GM21529 (cell line): ENCODE measurements at regions not wholly inside any gene's neighbourhood (a gene's known extent, or its start where the extent isn't known, plus 50 kb on each side); places are given as distances from the start of the nearest gene placed in this dataset.
"Not testable (repeated sequence)": the region's sequence is repeated elsewhere in the genome, so short reads cannot be mapped to it uniquely, and the experiment has no call there.

ENCODE experiments used
- ATAC-seq: cut with Tn5 transposase; IDR thresholded peaks from one replicate; pipeline ENCODE4 v1.9.1; 2021; ENCODE audit not compliant: unreplicated experiment

DNA sequence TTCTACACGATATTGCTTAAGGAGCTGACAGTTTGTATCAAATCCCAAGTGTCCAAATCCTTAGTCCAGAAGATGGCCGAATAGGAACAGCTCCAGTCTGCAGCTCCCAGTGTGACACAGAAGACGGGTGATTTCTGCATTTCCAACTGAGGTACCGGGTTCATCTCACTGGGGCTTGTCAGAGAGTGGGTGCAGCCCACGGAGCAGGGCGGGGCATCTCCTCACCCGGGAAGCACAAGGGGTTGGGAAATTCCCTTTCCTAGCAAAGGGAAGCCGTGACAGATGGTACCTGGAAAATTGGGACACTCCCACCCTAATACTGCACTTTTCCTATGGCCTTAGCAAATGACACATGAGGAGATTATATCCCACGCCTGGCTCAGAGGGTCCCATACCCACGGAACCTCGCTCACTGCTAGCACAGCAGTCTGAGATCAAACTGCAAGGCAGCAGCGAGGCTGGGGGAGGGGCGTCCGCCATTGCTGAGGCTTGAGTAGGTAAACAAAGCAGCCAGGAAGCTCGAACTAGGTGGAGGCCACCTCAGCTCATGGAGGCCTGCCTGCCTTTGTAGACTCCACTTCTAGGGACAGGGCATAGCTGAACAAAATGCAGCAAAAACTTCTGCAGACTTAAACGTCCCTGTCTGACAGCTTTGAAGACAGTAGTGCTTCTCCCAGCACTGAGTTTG, 162.3 kb upstream of the MAP2 start:
- not testable (repeated sequence) for ATAC-seq

DNA sequence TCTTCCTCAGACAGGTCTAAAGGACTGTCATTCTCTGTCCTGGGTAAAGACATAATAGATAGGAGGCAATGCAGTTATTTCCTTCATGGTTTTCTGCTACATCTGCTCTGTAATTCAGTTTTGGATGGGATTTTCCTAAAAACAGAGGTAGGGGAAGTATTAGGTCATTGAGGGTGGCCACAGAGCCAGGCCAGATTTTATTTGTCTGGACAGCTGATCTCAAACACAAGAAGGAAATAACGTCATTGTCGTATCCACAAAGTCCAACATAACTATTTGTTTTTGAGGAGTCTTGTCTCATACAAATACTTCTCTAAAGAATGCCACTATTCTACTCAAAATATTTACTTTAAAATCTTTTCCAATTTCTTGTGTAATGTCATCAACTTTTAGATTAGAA, 154.8 kb upstream of the MAP2 start:
- ATAC-seq: no peak

DNA sequence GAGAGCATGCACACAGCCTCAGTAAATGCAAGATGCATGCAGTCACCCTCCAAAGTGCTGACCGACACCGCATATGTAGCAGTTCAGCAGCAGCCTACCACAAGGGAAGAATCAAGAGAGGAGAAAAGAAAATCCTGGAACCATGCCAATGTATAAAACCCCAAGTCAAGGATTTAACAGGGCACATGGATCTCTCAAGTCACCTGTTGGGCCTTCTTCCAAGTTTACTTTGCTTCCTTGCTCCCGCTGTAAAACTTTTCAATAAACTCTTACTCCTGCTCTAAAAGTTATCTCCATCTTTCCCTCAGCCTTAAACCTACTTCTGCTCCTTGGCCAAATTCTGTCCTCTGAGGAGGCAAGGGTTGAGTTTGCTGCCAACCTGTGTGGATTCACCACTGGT, 147.8 kb upstream of the MAP2 start:
- no peak for ATAC-seq

DNA sequence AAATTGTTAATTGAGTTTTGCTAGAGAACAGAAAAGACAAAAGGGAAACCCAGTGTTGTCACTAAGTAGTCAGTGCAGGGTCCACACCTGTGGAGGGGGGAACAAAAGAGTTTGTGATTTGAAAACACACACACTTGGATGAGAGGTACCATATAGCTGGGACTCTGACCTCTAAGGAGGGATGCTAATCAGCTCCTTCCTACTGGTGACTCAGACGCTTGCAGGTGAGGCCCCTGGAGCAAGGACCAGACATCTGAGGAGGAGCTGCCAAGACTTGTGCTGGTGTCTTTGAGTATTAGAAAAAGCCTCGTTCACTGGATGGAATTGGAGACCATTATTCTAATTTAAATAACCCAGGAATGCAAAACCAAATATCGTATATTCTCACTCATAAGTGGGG, 146.4 kb upstream of the MAP2 start:
- ATAC-seq: no peak

DNA sequence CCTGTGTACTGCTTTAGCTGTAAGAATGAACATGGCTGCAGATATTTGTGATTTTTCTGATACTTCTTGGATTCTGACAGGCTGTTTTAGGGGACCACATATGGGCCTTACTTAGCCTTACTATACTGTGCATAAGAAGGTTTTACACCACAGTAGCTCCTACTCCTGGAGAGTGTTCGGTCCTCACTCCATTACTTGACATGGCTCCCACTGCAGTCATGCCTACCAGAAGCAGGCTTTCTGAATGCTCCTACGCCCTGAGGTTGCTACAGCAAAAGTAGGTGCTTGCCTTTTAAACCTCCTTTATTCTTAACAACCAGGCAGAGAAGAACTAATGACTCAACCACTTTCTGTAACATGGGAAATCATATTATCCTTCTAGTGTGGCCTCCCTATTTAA, 125.2 kb upstream of the MAP2 start:
- no peak for ATAC-seq

DNA sequence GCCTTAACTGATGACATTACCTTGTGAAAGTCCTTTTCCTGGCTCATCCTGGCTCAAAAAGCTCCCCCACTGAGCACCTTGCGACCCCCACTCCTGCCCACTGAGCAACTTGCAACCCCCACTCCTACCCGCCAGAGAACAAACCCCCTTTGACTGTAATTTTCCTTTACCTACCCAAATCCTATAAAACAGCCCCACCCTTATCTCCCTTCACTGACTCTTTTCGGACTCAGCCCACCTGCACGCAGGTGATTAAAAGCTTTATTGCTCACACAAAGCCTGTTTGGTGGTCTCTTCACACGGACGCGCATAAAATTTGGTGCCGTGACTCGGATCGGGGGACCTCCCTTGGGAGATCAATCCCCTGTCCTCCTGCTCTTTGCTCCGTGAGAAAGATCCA, 124.4 kb upstream of the MAP2 start:
- not testable (repeated sequence) for ATAC-seq

DNA sequence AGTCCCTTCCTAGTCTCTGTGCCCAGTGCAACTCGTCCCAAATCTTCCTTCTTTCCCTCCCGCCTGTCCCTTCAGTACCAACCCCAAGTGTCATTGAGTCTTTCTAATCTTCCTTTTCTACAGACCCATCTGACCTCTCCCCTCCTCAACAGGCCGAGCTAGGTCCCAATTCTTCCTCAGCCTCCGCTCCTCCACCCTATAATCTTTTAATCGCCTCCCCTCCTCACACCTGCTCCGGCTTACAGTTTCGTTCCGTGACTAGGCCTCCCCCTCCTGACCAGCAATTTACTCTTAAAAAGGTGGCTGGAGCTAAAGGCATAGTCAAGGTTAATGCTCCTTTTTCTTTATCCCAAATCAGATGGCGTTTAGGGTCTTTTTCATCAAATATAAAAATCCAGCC, 123.1 kb upstream of the MAP2 start:
- not testable (repeated sequence) for ATAC-seq

DNA sequence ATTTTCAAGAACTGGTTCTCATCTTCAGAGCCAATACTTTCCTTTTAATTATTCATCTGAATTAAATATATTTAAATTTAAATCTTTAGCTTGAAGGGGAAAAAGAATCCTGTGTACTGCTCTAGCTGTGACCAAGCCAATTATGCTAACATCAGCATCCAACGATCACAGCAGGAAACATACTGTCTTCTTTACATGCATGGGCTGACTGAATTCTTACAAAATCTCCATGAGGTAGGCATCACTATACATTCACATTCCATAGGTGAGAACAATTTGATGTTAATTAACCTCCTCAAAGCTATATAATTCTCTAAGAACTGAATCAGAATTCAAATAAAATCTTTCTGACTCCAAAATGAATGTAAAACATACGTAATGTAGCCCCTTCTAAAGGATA, 118.8 kb upstream of the MAP2 start:
- no peak for ATAC-seq

DNA sequence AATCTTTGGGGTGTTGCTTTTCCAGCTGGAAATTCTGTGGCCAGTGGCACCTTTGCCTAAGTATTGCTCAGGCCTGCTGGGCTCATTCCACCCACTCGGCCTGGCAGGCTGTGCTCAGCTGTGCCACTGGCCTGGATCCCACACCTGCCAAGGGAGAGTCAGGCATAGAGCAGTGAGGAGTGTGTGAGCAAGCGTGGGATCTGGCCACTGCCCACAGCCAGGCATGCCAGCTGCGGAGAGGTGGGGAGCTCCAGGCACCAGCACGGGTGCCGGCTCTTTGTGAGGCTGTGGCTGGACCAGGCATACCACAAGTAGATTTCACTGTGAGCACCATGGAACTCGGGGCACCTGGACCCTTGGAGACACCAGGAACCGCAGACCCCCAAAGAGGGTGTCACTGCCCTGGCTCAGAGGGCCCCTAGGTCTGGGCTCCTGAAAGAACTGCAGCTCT, 118.1 kb upstream of the MAP2 start:
- no peak for ATAC-seq

DNA sequence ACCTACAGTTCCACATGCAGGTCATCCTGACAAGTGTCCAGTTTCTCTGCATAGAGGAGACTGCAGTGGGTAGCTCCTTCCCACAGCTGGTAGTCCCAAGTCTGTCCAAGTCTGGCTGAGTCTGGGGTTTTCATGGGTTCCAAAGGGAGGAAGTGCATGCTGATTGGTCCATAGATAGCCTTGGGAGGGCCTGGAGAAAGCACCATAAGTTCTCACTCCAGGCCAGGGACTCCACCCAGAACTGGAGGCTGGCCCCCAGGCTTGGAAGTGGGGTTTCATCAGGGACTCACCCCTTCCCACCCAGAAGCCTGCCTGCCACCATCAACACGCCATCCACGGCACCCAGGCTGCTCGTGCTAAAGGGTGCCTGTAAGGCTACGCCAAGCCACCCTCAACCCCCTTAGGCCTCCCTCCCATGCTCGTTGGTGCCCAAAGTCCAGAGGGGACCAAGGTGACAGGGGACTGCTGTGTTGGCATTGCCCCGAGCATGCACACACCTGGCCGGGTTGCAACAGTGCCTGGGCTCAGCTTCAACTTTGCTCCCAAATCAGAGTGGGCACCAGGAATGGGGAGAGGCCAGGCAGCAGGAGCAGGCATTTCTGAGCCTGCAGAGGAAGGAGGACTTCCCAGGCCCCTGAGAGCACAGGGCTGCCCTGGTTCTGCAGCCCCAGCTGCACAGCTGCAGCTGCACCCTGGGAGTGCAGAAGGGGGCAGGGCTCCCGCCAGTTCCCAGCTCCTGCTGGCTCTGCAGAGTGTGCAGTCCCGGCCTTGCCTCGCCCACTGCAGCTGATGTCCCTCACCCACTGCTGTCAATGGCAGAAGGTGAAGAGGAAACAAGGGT, 116.5 kb upstream of the MAP2 start:
- ATAC-seq: no peak

DNA sequence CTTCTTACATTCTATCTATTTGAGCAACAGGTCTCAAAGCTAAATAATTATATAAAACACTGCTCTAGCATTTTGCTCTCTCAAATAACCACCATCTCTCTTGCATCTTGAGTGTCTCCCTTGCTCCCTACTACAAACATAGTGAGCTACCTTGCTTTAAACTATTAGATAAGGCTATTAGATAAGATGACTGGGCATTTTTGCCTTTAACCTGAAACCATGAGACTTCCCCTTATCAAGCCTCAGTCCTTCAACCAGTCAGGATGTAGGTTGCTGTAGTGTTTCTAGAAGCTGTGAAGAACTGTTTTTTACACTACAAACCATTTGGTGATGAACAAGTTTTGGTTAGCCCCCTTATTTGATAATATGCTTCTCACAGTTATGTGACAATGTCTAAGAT, 115.4 kb upstream of the MAP2 start:
- ATAC-seq: no peak

DNA sequence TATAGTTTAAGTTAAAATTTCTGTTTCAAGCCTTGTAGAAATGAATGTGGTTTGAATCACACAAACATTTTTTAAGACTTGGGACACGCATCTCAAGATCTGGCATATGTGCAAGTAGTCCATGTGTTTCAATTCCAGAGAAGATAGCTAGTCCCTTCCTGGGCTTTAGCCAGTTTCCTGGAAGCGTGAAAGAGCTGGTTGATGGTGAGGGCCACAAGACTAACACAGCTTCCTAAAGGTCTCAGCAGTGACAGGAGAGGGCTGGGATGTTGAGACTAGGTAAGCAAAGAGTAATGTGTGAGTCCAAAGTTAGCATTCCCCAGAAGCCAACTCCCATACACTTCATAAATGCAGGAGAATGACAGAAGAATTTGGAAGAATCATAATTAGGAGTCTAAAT, 111.9 kb upstream of the MAP2 start:
- no peak for ATAC-seq

DNA sequence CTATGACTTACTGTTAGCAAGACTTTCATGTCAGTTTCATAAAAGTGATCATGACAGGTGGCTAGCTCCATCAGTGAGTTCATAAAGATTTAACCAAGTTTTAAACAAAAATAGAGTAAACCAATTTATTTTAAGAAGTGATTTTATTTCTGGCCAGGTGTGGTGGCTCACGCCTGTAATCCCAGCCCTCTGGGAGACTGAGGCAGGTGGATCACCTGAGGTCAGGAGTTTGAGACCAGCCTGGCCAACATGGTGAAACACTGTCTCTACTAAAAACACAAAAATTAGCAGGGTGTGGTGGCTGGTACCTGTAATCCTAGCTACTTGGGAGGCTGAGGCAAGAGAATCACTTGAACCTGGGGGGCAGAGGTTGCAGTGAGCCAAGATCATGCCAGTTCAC, 111.4 kb upstream of the MAP2 start:
- ATAC-seq: not testable (repeated sequence)

DNA sequence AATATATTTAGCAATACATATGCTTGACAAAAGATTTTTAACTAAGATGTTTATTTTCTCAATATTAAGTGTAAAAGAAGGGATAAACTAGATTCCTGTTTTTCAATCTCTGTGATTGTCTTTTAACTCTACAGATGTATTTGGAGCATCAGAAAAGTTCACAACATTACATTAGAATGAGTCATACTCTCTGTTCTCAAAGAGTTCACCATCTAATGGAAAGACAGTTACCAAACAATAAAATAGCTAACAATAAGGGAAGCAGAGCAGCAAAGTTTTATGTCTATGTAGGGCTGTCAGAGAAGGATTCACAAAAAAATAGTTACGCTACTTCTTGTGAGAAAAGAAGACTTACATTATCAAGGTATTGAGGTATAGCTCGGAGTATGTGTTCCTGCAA, 109.2 kb upstream of the MAP2 start:
- ATAC-seq: no peak

DNA sequence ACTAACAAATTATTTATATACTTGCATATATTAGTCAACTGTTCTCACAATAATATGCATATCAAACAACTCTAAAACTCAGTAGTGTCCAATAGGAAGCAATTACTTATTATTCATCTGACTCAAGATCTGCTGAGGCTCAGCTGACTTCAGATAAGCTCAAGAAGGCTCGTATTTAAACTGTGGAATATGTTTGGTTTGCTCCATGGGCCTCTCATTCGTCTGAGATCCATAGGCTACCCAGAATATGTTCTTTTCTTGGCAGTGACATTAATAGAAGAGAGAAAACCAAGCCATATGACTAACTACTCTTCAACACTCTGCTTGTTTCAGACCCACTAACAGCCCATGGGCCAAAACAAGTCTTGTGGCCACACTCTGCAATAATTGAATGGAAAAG, 107.7 kb upstream of the MAP2 start:
- no peak for ATAC-seq

DNA sequence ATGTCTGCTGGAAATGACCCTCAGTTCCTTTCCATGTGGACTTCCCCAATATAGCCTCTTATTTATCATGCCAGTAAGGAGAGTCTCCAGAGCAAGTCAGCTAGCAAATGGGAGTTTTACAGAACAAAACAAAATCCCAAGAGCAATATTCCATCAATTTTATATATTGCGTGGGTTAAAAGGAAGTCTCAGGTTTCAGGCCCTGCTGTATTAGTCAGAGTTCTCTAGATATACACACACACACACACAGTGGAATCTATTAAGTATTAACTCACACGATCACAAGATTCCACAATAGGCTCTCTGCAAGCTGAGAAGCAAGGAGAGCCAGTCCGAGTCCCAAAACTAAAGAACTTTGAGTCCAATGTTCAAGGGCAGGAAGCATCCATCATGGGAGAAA, 102.8 kb upstream of the MAP2 start:
- ATAC-seq: no peak

DNA sequence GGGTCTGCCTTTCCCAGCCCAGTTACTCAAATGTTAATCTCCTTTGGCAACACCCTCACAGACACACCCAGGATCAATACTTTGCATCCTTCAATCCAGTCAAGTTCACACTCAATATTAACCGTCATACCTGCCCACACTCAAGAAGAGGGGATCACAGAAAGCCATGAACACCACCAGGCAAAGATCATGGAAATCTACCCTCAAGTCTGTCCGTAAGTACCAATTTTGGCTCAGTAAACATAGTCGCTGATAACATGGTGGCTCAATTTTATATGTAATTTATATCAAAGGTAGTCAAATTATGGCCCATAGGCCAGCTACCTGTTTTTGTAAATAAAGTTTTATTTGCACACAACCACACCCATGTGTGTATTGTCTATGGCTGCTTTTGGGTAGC, 102.3 kb upstream of the MAP2 start:
- ATAC-seq: no peak

DNA sequence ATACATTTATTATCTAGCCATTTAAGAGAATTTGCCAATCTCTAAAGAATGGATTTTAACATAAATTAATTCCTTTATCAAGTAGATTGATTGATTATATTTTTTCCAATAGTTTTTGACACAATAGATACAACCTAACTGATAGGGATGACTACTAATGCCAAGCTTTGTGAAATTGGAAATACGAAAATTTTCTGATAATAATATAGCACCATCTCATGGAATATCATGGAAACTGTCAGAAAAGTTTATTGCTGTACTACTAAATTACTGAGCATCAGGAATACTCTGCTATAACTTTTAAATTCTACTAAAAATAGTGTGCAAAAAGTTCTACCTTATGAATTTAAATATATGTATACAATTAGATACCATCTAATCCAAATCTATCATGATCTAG, 101.8 kb upstream of the MAP2 start:
- ATAC-seq: no peak

DNA sequence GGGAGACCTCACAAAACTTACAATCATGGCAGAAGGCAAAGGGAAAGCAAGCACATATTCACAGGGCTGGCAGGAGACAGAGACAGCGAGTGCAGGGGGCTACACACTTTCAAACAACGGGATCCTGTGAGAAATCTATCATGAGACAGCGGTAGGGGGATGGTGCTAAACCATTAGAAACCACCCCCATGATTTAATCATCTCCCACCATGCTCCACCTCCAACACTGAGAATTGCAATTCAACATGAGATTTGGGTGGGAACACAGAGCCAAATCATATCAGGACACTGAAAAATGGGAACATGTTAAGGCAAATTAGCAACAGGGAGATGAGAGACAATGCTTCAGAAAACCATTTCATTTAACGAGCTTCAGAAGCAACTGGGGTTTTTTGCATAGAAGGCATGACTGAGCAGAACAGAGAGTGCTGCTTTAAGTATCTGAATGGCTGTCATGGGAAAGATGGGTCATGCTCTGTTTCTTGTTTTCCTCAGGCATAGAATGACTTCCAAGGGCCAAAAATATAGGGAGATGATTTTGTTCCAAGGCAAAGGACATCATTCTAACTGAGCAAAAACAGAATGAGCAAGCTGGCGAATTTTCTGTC, 100.8 kb upstream of the MAP2 start:
- ATAC-seq: no peak

DNA sequence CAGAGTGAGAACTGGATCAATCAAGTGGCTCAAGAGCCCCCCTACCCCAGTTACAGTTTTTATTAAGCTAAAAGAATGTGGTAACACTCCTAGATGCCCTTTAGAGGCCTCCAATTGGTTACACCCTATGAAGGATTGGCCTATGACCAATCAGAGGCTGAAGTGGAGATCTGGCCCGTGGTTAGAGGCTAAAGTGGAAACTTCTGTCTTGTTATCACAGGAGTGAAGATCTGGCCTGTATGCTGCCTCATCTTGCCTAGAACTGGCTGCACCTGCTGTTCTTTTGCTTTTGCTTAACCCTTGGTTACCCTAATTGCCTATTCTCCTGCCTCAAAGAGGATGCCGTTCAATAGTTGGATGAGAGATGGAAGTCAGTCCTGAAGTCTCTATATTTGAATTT, 100.1 kb upstream of the MAP2 start:
- no peak for ATAC-seq

DNA sequence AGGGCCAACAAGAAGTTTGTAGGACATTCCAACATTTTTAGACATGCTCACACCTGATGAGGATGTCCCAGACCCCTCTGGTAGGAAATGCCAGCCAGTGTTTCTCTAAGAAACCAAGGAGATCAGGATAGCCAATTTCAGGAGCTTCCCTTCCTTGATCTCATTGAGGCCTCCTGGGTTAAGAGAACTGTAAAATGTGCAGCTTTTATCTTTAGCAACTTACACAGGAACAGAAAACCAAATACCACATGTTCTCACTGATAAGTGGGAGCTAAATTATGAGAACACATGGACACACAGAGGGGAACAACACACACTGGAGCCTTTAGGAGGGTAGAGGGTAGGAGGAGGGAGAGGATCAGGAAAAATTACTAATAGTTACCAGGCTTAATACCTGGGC, 99.6 kb upstream of the MAP2 start:
- no peak for ATAC-seq

DNA sequence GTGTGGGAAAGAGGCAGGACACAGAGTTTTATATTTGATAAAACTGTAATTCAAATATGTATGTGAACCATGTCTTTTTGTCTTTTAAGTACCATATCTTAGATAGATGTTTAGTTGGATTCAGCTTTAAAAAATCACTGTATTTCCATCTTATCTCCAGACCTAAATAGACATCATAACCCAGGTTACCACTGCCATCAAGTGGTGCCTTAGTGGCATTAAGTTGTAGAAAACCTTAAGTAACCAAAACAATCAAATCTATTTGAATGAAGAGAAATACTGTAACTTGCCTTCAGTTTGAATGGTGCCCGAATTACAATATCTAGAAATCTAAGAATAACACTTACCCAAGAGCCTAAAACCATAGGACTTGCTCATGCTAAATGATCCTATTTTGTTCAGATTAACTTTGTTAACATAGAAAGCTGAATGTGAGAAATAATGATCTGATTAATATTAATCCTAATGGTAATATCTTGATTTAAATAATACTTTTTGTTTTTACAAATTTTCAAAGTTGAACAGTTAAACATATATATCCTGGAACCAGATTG, 92.5 kb upstream of the MAP2 start:
- ATAC-seq: no peak
